ENCODE measurements at regions not wholly inside any gene's neighbourhood (a gene's known extent, or its start where the extent isn't known, plus 50 kb on each side); places are given as distances from the start of the nearest gene placed in this dataset.

- Histone ChIP-seq H3K4me3 (no peak overlapping the region), H3K27ac (no peak overlapping the region), H3K27me3 (no peaks in the 10 kb centered on the region), H3K9me3 (no peaks in the 10 kb centered on the region), H3K36me3 (replicated peaks in 1 of 2; ENCODE audit: insufficient read depth in 1 of 2, low read depth in 2 of 2) (no peaks in the 10 kb centered on the region), H3K4me1 (peaks cover under 1% of the 10 kb centered on the region)
- TF ChIP-seq POLR2A (IDR thresholded peaks at IDR 0.05) (no peak), CTCF (IDR thresholded peaks at IDR 0.05) (no peak)
- intact Hi-C loops (cut with DNase I) = no loop called here
- DNase-seq = no peak
- WGBS, 2 donors = 80 to 83% methylated on average over 23 to 24 of the region's 24 CpGs
- peak; percentile 6 for ATAC-seq
Measured at GRCh38 chr11:71145988-71146824, 106.2 kb downstream of the SHANK2 start.

- DNase-seq = no peak
- H3K27ac ChIP-seq = no peak overlapping the region
- no peak for ATAC-seq
- H3K4me1 ChIP-seq = peaks cover 9% of the 10 kb centered on the region
- no peaks in the 10 kb centered on the region for H3K27me3 ChIP-seq
- intact Hi-C loops (cut with DNase I) = no loop called here
- no peak overlapping the region for H3K4me3 ChIP-seq
- H3K36me3 ChIP-seq (replicated peaks in 1 of 2; ENCODE audit: insufficient read depth in 1 of 2, low read depth in 2 of 2) = no peaks in the 10 kb centered on the region
- TF ChIP-seq POLR2A (IDR thresholded peaks at IDR 0.05) (no peak), CTCF (IDR thresholded peaks at IDR 0.05) (no peak)
- WGBS, 2 donors = 84 to 89% methylated on average over 6 to 8 of the region's 9 CpGs
- no peaks in the 10 kb centered on the region for H3K9me3 ChIP-seq
Measured at GRCh38 chr11:71145368-71145767, 107.0 kb downstream of the SHANK2 start.

- H3K4me1 ChIP-seq = peaks cover 15% of the 10 kb centered on the region
- no peaks in the 10 kb centered on the region for H3K9me3 ChIP-seq
- ATAC-seq (no peak), DNase-seq (no peak)
- no peaks in the 10 kb centered on the region for H3K36me3 ChIP-seq (replicated peaks in 1 of 2; ENCODE audit: insufficient read depth in 1 of 2, low read depth in 2 of 2)
- no peaks in the 10 kb centered on the region for H3K27me3 ChIP-seq
- WGBS, 2 donors = 91 to 96% methylated on average over 5 of the region's 5 CpGs
- no peak overlapping the region for H3K4me3 ChIP-seq
- no peak overlapping the region for H3K27ac ChIP-seq
- intact Hi-C loops (cut with DNase I) = no loop called here
- TF ChIP-seq POLR2A (IDR thresholded peaks at IDR 0.05) (no peak), CTCF (IDR thresholded peaks at IDR 0.05) (no peak)
Measured at GRCh38 chr11:71144736-71145135, 107.6 kb downstream of the SHANK2 start.

- ATAC-seq (no peak), DNase-seq (no peak)
- no peak for TF ChIP-seq CTCF (IDR thresholded peaks at IDR 0.05)
- no peak for TF ChIP-seq POLR2A (IDR thresholded peaks at IDR 0.05)
- Histone ChIP-seq H3K27ac (no peak overlapping the region), H3K9me3 (no peaks in the 10 kb centered on the region), H3K36me3 (replicated peaks in 1 of 2; ENCODE audit: insufficient read depth in 1 of 2, low read depth in 2 of 2) (no peaks in the 10 kb centered on the region), H3K27me3 (no peaks in the 10 kb centered on the region), H3K4me3 (no peak overlapping the region), H3K4me1 (peaks cover 20% of the 10 kb centered on the region)
- 85 to 87% methylated on average over 5 of the region's 5 CpGs for WGBS, 2 donors
- intact Hi-C loops (cut with DNase I) = no loop called here
Measured at GRCh38 chr11:71144010-71144409, 108.4 kb downstream of the SHANK2 start.
